DOHH2 (cell line): ENCODE measurements at regions not wholly inside any gene's neighbourhood (a gene's known extent, or its start where the extent isn't known, plus 50 kb on each side); places are given as distances from the start of the nearest gene placed in this dataset.

Experiments used
- CTCF ChIP-seq: fragments of 200-600 bp; sonication (generic); IDR thresholded peaks from one replicate; pipeline ENCODE4 v1.5.1; 2014; ENCODE audit warnings: antibody characterized with exemption, mild to moderate bottlenecking, low read depth, low read length; ENCODE audit not compliant: poor library complexity, severe bottlenecking
- EZH2phosphoT487 ChIP-seq: fragments of 200-600 bp; sonication (generic); IDR thresholded peaks from 2 replicates; pipeline ENCODE4 v1.6.1; 2017; ENCODE audit warnings: borderline replicate concordance, mild to moderate bottlenecking, antibody characterized with exemption, low read length, moderate library complexity, mixed read lengths

GRCh38 chr10:94085766-94086437 is 92.2 kb downstream of the PLCE1 start:
- no peak for TF ChIP-seq CTCF
- TF ChIP-seq EZH2phosphoT487: no peak
